HG02759 (cell line): ENCODE measurements at regions not wholly inside any gene's neighbourhood (a gene's known extent, or its start where the extent isn't known, plus 50 kb on each side); places are given as distances from the start of the nearest gene placed in this dataset.
"Not testable (repeated sequence)": the region's sequence is repeated elsewhere in the genome, so short reads cannot be mapped to it uniquely, and the experiment has no call there.

Source experiments
- ATAC-seq: cut with Tn5 transposase; IDR thresholded peaks from one replicate; pipeline ENCODE4 v1.9.1; 2021; ENCODE audit warnings: mild to moderate bottlenecking, moderate library complexity; ENCODE audit not compliant: unreplicated experiment

DNA sequence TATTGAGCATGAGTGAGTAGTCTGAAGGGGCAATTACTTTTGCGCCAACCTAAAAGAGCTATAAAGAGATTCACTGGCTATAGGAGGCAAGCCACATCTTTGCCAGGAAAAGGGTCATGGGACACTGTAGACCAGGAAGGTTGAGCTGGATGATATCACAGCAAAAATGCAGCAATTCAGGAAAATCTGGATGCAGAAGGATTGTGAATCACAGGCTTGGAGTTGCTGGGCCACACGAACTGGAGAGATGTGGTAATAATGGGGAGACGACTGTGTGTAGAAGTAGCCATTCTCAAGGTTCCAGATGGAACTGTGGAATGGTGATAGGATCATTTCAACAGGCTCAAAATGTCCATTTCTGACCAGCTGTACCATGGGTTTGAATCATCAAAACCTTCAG lies 151.4 kb upstream of the DAAM1 start:
- no peak for ATAC-seq

DNA sequence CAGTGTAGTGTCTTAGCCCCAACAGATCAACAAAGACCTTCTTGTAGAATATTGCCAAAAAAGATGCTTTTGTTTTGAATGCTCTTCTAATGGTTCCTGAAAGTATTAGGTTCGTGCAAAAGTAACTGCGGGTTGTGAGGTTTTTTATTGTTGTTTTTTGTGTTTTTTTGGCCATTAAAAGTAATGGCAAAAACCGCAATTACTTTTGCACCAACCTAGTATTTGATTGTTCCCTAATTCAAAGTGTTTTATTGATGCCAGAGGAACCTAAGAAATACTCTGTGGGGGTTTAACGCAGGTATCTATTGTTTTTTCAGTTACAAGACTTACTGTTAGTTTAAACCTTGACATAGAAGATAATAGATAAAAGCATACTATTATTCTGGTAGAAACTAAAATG lies 150.8 kb upstream of the DAAM1 start:
- no peak for ATAC-seq

DNA sequence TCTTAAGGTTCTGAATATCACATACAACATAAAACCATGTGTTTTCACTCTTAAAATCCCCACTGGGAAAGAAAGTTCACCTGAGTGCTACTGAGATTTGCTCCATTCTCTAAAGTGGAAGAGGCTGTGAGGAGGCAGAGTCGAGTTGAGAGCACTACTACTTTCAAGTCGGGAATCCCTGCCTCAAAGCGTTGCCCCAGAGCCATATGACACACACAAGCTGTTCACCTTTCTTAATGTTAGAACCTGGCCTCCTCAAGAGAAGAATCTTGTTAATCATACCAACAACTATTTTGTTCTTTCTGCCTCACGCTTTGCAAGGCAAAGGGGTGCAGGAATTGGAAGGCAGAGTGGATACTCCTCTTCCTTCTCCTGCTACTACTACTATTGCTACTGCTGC lies 149.7 kb upstream of the DAAM1 start:
- no peak for ATAC-seq

DNA sequence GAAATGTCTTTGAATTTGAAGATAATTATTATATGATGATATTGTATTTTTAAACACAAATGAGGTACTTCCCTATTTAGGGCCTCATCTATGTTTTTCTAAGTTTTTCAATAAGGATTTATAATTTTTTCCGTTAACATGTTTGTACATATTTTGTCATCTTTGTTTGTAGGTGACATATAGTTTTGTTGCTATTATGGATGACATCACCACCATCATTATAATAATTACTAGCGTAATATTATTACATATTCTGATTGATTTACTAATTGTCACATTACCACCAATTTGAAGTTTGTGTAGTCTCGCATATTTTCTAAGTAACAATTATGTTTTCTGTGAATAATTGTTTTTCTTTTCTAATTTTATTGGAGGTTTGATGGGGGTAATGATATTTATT lies 147.2 kb upstream of the DAAM1 start:
- no peak for ATAC-seq

DNA sequence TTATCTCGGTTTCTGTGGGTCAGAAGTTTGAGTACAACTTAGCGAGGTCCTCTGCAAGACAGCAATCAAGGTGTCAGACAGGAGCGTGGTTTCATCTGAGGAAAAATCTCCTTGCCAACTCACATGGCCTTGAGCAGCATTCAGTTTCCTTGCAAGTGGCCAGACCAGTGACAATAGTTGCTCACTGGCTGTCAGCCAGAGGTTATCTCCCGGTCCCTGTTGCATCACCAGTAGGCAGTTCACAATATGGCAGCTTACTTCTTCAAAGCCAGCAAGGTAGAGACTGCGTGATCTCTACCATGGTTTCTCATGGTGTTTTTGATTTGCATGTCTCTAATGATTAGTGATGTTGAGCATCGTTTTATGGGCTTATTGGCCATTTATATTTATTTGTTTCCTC lies 143.8 kb upstream of the DAAM1 start:
- ATAC-seq = no peak

DNA sequence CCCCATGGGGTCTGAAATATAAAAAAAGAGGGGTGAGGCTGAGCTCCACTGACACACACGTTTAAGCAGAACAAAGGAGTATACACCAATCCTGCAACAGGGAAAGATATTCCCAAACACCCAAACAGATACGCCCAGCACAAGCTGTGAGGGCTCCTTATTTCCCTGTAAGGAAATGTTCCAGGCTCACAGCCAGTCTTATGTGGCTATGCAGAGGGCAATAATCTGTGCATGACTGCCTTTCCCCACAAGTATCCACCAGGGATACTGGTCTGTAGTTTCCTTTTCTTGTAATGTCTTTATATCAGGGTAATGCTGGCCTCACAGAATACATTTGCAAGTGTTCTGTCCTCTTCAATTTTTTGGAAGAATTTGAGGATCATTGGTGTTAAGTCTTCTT lies 141.7 kb upstream of the DAAM1 start:
- no peak for ATAC-seq

DNA sequence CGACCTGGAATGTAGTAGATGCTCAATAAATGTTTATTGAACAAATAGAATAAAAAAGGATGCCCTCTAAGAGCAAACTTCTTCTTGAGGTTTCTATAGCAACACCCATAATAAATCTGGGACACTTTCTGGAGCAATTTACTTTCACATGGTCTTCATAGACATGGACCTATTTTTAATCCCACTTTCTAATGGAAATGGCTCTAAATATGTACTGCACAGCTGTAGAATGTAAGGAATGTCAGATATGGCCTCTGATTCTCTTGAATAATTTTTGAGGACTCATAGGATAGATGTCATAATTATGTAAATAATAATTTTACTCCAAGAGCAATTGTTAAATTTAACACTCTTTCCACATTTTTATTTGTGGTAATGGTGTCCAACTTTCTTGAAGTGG lies 133.5 kb upstream of the DAAM1 start:
- ATAC-seq = no peak

DNA sequence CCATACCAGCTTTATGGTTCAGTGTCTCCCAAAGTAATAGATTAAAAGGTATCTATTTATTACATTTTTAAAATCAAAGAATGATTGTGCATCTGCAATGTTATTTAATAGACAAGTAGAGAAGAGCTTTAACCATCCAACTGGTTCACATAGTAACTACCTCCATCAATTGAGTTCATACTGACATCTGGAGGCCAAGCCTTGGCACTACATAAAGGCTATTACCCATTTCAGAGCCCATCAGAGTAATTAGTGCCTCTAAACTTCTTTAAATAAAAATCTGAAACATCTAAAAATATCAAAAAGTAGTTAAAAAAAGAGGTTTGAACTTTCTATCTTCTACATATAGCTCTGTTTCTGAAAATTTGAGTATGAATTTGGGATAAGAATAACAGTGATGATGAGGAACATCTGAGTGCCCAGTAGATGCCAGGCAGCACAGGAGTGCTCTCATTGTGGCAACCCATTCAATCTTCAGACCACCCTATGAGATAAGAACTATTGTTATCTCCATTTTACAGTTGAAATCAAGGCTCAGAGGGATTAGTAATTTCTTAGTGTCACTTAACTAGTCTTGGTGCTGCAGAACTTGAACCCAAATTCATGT lies 132.9 kb upstream of the DAAM1 start:
- peak; percentile 63 for ATAC-seq

DNA sequence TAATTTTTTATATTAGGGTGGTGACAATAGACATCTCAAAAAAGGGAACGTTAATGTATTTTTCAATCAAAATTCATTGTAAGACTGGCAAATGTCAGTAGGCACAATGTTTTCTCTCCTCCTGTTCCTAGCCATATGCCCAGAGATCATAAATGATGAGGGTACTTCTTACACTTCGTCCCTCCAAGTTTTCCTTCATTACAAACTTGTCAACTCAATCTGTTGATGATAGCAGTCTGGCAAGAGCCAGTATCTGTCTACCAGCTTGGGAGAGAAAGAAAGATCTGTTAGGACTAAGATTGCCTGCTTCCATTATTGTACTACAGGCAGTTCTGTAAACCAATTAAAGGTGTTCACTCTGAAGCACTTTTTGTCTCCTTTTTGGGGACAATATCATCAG lies 130.9 kb upstream of the DAAM1 start:
- ATAC-seq = no peak

DNA sequence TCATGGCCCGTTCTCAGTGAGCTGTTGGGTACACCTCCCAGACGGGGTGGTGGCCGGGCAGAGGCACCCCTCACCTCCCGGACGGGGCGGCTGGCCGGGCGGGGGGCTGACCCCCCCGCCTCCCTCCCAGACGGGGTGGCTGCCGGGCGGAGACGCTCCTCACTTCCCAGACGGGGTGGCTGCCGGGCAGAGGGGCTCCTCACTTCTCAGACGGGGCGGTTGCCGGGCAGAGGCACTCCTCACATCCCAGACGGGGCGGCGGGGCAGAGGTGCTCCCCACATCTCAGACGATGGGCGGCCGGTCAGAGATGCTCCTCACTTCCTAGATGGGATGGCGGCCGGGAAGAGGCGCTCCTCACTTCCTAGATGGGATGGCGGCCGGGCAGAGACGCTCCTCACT lies 129.7 kb upstream of the DAAM1 start:
- not testable (repeated sequence) for ATAC-seq

DNA sequence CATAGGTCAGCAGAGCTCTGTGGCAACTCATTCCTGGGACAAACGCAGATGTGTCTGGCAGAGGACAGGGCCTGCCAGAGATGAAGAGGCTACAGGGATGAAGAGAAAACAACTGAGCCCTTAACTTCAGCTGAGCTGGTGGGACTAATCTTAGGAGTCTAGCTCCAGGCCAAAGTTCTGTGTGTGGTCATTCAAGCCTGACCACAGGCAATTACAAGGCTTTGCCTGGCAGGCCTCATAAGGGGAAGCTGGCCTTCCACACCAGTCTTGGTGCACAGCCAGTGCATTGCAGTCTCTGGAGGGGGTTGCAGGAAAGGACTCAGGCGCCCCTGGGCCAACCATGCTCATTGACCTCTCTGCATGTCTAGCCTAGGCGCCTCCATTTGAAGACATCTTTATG lies 127.6 kb upstream of the DAAM1 start:
- ATAC-seq = no peak

DNA sequence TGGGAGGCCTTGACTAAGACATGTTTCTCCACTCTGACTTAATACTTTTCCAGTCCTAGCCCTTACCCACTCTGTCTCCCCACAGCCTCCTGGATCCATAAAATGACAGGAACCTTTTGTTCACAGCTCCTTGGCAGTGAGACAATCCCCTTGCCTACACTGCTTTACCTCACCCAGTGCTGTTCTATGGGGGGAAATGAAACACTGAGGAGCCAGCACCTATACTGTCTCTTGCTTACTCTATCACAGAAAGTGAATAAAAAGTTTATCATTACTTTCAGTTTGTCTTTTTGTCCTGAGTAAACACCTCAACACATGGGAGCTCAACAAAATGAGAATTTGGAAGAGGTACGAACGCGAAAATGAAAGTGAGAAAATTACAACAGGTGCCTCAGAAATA lies 127.2 kb upstream of the DAAM1 start:
- no peak for ATAC-seq

DNA sequence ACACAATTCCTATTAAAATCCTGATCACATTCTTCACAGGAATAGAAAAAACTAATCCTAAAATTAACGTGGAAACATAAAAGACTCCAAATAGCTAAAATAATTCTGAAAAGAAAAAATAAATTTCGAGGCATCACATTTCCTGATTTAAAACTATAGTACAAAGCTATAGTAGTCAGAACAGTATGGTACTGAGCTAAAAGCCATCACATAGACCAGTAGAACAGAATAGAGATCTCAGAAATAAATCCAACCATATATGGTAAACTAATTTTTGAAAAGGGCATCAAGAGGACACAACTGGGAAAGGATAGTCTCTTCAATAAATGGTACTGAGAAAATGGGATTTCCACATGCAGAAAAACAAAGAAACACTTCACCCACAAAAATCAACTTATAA lies 125.2 kb upstream of the DAAM1 start:
- ATAC-seq = no peak

DNA sequence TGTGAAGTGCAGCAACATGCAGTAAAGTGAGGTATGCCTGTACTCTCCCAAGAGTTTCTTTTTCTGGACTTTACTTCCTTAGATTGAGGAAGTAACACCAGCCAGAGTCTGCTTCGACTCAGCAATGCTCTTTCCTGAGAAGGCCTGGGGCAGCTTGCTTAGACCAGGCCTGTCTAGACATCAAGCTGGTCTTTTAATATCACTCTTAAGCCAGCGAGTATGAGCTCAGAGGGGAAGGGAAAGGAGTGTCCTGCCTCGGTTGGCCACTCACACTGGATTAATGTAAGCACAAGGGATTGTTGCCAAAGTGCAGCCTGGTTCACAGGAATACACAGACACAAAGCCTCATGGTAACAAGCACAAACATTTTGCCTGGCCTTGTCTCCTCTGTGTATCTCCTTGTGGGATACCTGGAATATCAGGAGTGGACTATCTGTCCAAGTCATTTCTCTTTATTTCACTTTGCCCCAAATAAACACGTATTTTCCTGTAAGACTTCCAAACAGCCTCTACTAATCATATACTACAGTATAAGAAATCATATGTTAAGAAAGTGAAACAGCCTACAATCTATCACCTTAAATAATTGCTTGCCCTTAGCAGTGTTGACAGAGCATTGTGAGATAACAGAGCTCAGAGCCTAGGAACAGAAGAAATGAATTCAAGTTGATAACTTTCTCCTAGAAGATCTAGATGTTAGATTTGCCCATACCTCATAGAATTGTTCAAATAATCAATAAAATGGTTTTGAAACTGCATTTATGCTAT lies 121.2 kb upstream of the DAAM1 start:
- no peak for ATAC-seq

DNA sequence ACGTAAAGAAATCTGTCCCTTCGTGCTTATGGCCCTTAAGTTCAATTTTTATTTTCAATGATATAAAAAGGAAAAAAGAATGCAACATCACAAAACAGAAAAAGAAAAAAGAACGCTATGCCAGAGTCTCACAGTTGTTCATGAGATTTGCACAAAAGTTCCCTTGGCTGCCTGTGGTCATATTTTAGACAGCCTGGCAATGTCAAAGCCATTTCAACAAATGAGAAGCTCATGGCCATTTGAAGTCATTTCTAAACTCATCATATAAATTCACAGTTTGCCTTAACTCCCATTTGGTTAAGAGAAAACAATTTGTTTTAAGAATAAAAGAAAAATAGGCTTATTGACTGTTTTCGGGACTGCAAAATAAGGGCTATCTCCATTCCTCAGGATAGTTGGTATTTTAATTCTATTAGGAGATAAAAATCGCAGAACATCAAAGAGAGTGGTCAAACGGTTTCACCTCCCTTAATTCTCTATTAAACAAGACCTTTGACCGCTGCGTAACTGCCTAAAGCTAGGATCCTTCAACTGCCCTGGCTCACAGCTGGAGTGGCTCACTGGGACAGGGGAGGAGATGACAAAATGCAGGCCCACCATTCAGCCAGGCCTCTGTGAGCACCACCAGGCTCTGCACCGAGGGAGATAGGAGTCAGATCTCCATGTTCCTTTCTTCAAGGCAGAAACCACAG lies 119.2 kb upstream of the DAAM1 start:
- ATAC-seq = no peak

DNA sequence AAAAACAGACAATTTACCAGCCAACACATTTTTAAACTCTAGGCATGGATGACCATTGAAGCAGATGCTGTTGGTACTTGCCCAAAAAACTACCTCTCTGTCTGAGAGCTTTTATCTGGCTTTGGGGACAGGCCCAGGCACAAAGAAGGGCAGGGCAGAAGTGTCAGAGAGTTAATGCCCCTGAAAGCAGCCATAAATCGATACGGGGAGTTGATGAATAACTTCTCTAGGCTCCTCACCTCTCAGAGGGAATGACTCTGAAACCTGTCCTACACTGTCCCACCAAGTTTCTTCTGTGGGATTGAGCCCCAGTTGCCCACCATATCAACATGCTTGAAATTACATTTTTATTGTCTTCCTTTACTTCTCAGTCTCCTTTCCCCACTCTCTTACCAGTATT lies 113.0 kb upstream of the DAAM1 start:
- ATAC-seq = no peak

DNA sequence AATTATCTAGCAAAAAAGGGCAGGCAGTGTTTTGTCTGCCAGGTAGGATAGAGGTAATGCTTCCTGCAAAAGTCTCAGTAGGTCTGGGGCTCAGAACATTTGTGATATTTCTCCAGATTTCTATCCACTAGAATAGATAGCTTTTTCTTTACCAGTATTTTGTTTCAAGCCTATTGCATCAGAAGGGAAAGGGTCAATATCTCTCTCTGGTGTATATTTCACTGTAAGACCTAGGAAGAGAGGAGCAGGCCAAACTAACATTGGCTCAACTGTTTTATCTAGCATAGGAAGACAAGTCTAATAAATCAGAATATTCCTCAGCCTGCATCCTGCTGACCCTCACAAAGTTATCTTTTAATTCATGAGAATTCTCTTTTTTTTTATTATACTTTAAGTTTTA lies 106.7 kb upstream of the DAAM1 start:
- no peak for ATAC-seq

DNA sequence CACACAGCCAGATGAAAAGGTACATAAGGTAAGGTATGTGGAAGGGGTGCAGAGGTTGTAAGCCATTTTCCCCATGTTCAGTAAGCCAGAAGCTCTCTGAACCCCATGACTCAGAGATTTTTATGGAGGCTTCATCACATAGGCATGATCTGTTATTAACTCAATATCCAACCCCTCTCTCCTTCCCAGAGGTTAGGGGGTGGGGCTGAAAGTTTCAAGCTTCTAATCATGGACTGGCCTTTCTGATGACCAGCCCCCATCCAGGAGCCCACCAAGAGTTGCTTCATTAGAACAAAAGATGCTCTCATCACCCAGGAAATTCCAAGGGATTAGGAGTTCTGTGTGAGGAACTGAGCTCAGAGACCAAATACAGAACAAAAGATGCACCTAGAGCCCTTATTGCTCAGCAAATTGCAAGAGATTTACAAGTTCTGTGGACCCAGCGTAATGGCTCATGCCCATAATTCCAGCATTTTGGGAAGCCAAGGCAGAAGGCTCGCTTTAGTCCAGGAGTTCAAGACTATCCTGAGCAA lies 103.2 kb upstream of the DAAM1 start:
- no peak for ATAC-seq

DNA sequence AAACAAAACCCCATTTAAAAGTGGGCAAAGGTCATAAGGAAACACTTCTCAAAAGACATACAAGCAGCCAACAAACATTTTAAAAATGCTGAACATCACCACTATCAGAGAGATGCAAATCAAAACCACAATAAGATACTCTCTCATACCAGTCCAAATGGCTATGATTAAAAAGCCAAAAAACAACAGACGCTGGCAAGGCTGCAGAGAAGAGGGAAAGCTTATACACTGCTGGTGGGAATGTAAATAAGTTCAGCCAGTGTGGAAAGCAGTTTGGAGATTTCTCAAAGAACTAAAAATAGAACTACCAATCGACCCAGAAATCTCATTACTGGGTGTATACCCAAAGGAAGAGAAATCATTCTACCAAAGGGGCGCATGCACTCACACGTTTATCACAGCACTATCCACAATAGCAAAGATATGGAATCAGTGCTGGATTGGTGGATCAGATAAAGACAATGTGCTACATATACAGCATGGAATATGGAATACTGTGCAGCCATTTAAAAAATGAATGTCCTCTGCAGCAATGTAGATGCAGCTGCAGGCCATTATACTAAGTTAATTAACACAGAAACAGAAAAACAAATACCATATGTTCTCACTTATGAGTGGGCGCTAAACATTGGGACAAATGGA lies 102.1 kb upstream of the DAAM1 start:
- no peak for ATAC-seq

DNA sequence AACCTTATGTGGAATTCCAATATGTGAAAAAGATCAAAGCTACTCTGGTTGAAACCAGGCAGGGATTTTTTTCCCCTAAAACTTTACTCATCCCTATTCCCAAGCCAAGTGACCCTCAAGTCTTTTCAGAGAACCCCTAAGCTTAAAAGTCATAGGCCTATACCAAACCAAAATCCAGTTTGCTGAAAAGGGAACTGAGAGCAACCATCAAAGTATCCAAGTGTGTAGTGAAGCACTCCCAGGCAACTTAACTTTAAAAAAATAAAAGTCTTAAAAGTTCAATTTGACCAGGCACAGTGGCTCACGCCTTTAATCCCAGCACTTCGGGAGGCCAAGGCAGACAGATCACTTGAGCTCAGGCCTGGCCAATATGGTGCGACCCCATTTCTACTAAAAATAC lies 101.2 kb upstream of the DAAM1 start:
- ATAC-seq = no peak

DNA sequence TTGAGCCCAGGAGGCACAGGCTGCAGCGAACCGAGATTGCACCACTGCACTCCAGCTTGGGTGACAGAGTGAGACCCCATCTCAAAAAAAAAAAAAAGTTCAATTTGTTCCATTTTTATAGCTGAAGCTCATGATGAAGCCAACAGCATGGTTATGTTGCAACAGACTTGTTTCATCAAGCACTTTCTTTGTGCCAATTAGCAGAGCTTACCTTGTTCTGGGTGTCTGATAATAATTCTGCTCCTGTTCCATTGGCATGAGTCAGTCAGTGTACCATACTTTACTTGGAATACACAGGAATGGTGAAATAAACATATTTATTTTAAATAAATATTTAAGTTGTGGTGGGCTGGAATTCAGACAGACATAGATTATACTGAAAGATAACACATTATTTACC lies 100.8 kb upstream of the DAAM1 start:
- no peak for ATAC-seq

DNA sequence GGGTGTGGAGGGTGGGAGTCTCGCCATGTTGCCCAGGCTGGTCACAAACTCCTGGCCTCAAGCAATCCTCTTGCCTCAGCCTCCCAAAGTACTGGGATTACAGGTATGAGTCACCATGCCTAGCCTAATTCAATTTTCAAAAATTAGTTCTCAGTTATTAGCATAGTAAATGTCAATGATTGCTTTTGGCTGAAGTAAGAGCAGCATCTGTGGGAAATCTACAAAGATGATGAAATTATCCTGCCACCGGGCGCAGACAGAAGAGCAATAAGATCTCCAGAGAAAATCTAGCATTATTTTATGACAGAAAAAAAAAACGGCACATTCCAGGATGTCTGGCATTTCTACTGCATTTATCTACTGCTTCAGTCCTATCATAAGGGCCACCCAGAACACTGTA lies 97.9 kb upstream of the DAAM1 start:
- ATAC-seq = no peak
